GM23248 (cell line): ENCODE measurements at regions not wholly inside any gene's neighbourhood (a gene's known extent, or its start where the extent isn't known, plus 50 kb on each side); places are given as distances from the start of the nearest gene placed in this dataset.

Source experiments
- EZH2 ChIP-seq: fragments of 200-600 bp; sonication (generic); IDR thresholded peaks from 2 replicates; pipeline ENCODE4 v1.6.1; 2018; ENCODE audit warnings: antibody characterized with exemption, mild to moderate bottlenecking; ENCODE audit not compliant: insufficient read depth, poor library complexity, severe bottlenecking
- EZH2phosphoT487 ChIP-seq: fragments of 200-600 bp; sonication (generic); IDR thresholded peaks from 2 replicates; pipeline ENCODE4 v1.6.1; 2018; ENCODE audit warnings: antibody characterized with exemption, moderate library complexity, mild to moderate bottlenecking, low read depth; ENCODE audit not compliant: insufficient read depth

DNA sequence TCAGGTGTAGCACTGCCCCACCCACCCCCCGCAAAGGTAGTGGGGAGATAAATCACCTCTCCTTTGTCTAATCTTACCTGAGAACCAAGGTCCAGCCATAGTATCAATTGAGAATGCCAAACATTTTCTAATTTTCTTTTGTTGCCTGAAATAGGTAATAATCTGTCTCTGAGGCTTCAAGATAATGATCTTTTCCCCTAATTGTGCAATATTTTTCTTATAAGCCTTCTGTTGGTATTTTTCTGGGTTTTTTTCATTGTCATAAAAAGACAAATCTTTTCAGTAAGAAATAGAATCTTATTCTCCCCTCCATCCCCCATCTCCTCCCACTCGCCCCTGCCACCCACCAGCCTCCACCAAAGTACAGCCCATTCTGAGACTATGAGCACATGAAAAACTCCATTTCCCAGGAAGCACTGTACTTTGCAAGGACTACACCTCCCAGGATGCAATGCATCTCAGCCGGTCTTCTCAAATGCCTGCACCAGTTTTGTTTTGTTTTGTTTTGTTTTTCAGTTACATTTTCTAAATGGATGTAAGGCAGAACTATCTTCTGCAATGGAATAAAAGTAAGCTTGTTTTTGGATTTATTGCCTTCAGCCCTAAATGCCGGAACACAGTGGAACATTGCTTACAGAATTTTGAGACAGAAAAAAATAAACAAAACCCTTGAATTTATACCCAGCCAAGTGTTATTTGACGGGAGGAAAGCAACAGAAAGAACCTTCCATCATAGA is 268.0 kb downstream of the TFAP2A start:
- TF ChIP-seq EZH2 (no peak), EZH2phosphoT487 (no peak)
